SK-N-SH (cell line): ENCODE measurements at regions not wholly inside any gene's neighbourhood (a gene's known extent, or its start where the extent isn't known, plus 50 kb on each side); places are given as distances from the start of the nearest gene placed in this dataset.

Source experiments
- EP300 ChIP-seq, 2 experiments: IDR thresholded peaks; 2 replicates each; pipeline versions ENCODE4 v1.4.0 to v1.6.1; 2012; ENCODE audit warnings: borderline replicate concordance in 1 of 2, low read depth in 1 of 2, low read length in 1 of 2
- EZH2phosphoT487 ChIP-seq: fragments of 200-600 bp; sonication (generic); IDR thresholded peaks from 2 replicates; pipeline ENCODE4 v1.6.1; 2017; ENCODE audit warnings: low read depth, mixed run types, mild to moderate bottlenecking, antibody characterized with exemption, moderate library complexity, borderline replicate concordance
- FOSL2 ChIP-seq: IDR thresholded peaks from 2 replicates; pipeline ENCODE4 v1.4.0; 2012; ENCODE audit warnings: low read depth, mild to moderate bottlenecking, moderate library complexity, borderline replicate concordance
- GATA2 ChIP-seq: sonication (generic); formaldehyde crosslinking; IDR thresholded peaks from 2 replicates; pipeline ENCODE4 v1.5.0; 2020; ENCODE audit warnings: mild to moderate bottlenecking, missing genetic modification reagents
- MEF2A ChIP-seq: IDR thresholded peaks from 2 replicates; pipeline ENCODE4 v1.4.0; 2012; ENCODE audit warnings: low read depth, borderline replicate concordance
- MXI1 ChIP-seq: IDR thresholded peaks from 2 replicates; pipeline ENCODE4 v1.6.1; 2012; ENCODE audit warnings: mild to moderate bottlenecking, low read depth, low read length, improper control_type of control experiment
- POLR2AphosphoS5 ChIP-seq: IDR thresholded peaks from 2 replicates; pipeline ENCODE4 v1.6.1; 2012; ENCODE audit warnings: low read depth, low read length
- REST ChIP-seq: IDR thresholded peaks from 2 replicates; pipeline ENCODE4 v1.6.1; 2012; ENCODE audit warnings: mild to moderate bottlenecking, low read depth, low read length, moderate library complexity
- RFX5 ChIP-seq: IDR thresholded peaks from 2 replicates; pipeline ENCODE4 v1.6.1; 2012; ENCODE audit warnings: mild to moderate bottlenecking, improper control_type of control experiment, low read length
- RXRA ChIP-seq: IDR thresholded peaks from 2 replicates; pipeline ENCODE4 v1.4.0; 2012; ENCODE audit warnings: low read depth, mild to moderate bottlenecking, borderline replicate concordance
- SIN3A ChIP-seq: IDR thresholded peaks from 2 replicates; pipeline ENCODE4 v1.6.1; 2012; ENCODE audit warnings: low read depth, mild to moderate bottlenecking, low read length, moderate library complexity, borderline replicate concordance
- TF ChIP-seq, protein P1 (sequence below): fragments of 150-350 bp; IDR thresholded peaks from 2 replicates; pipeline ENCODE4 v1.6.1; 2016; ENCODE audit warnings: mild to moderate bottlenecking, low read depth, low read length
- TF ChIP-seq, protein P2 (sequence below): fragments of 200-600 bp; sonication (generic); IDR thresholded peaks from 2 replicates; pipeline ENCODE4 v1.6.1; 2017; ENCODE audit warnings: antibody characterized with exemption, mild to moderate bottlenecking, moderate library complexity

- TF ChIP-seq, protein P1, sequence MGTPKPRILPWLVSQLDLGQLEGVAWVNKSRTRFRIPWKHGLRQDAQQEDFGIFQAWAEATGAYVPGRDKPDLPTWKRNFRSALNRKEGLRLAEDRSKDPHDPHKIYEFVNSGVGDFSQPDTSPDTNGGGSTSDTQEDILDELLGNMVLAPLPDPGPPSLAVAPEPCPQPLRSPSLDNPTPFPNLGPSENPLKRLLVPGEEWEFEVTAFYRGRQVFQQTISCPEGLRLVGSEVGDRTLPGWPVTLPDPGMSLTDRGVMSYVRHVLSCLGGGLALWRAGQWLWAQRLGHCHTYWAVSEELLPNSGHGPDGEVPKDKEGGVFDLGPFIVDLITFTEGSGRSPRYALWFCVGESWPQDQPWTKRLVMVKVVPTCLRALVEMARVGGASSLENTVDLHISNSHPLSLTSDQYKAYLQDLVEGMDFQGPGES: no peak
- TF ChIP-seq, protein P2, sequence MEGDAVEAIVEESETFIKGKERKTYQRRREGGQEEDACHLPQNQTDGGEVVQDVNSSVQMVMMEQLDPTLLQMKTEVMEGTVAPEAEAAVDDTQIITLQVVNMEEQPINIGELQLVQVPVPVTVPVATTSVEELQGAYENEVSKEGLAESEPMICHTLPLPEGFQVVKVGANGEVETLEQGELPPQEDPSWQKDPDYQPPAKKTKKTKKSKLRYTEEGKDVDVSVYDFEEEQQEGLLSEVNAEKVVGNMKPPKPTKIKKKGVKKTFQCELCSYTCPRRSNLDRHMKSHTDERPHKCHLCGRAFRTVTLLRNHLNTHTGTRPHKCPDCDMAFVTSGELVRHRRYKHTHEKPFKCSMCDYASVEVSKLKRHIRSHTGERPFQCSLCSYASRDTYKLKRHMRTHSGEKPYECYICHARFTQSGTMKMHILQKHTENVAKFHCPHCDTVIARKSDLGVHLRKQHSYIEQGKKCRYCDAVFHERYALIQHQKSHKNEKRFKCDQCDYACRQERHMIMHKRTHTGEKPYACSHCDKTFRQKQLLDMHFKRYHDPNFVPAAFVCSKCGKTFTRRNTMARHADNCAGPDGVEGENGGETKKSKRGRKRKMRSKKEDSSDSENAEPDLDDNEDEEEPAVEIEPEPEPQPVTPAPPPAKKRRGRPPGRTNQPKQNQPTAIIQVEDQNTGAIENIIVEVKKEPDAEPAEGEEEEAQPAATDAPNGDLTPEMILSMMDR: no peak
- TF ChIP-seq RFX5: no peak
- no peak for TF ChIP-seq REST
- TF ChIP-seq FOSL2: no peak
- no peak for TF ChIP-seq POLR2AphosphoS5
- no peak for TF ChIP-seq EP300 (IDR thresholded peaks at IDR 0.05; ENCODE audit: borderline replicate concordance in 1 of 2, low read depth in 1 of 2, low read length in 1 of 2)
- TF ChIP-seq EZH2phosphoT487: no peak
- no peak for TF ChIP-seq RXRA
- TF ChIP-seq GATA2 (CRISPR knock-in tag): no peak
- TF ChIP-seq MXI1: no peak
- TF ChIP-seq MEF2A: no peak
- TF ChIP-seq SIN3A: no peak
Observed at GRCh38 chr5:174303437-174304045, 258.0 kb downstream of the NSG2 start.
